NCI-H526 (cell line): ENCODE measurements at regions not wholly inside any gene's neighbourhood (a gene's known extent, or its start where the extent isn't known, plus 50 kb on each side); places are given as distances from the start of the nearest gene placed in this dataset.
"Not testable (repeated sequence)": the region's sequence is repeated elsewhere in the genome, so short reads cannot be mapped to it uniquely, and the experiment has no call there.

Source experiments
- DNase-seq, 2 experiments: peaks; one replicate each; lab custom pipeline; 2025; lab: John Stamatoyannopoulos, UW

GRCh38 chr3:72028307-72028706 lies 243.4 kb upstream of the PROK2 start:
- not testable (repeated sequence) for DNase-seq

GRCh38 chr3:72027728-72028127 lies 242.8 kb upstream of the PROK2 start:
- DNase-seq, result not testable (repeated sequence)

GRCh38 chr3:72022027-72022426 lies 237.1 kb upstream of the PROK2 start:
- no peak for DNase-seq

GRCh38 chr3:72021531-72021930 lies 236.6 kb upstream of the PROK2 start:
- DNase-seq, result no peak

- no peak for DNase-seq
Observed at GRCh38 chr3:72018343-72018984, 233.5 kb upstream of the PROK2 start.

GRCh38 chr3:72017935-72018334 lies 233.0 kb upstream of the PROK2 start:
- no peak for DNase-seq

GRCh38 chr3:72017311-72017710 lies 232.4 kb upstream of the PROK2 start:
- no peak for DNase-seq

- no peak for DNase-seq
Observed at GRCh38 chr3:72015463-72015862, 230.5 kb upstream of the PROK2 start.

- no peak for DNase-seq
Observed at GRCh38 chr3:72013084-72013483, 228.1 kb upstream of the PROK2 start.

- DNase-seq, result no peak
Observed at GRCh38 chr3:72012363-72012762, 227.4 kb upstream of the PROK2 start.

- DNase-seq, result no peak
Observed at GRCh38 chr3:72011485-72011884, 226.5 kb upstream of the PROK2 start.

- DNase-seq, result no peak
Observed at GRCh38 chr3:72009851-72010443, 225.0 kb upstream of the PROK2 start.

- no peak for DNase-seq
Observed at GRCh38 chr3:72008226-72008996, 223.5 kb upstream of the PROK2 start.

GRCh38 chr3:72006631-72007556 lies 221.9 kb upstream of the PROK2 start:
- DNase-seq, result no peak

- no peak for DNase-seq
Observed at GRCh38 chr3:72004749-72005292, 219.9 kb upstream of the PROK2 start.

- no peak for DNase-seq
Observed at GRCh38 chr3:72003936-72004335, 219.0 kb upstream of the PROK2 start.

- no peak for DNase-seq
Observed at GRCh38 chr3:72001758-72002157, 216.8 kb upstream of the PROK2 start.

GRCh38 chr3:71998995-71999673 lies 214.2 kb upstream of the PROK2 start:
- DNase-seq, result no peak

GRCh38 chr3:71997066-71997653 lies 212.2 kb upstream of the PROK2 start:
- no peak for DNase-seq

GRCh38 chr3:71994906-71995305 lies 210.0 kb upstream of the PROK2 start:
- DNase-seq, result no peak

- DNase-seq, result no peak
Observed at GRCh38 chr3:71994203-71994602, 209.3 kb upstream of the PROK2 start.
